Colonic mucosa (tissue), 4 donors: ENCODE measurements at regions not wholly inside any gene's neighbourhood (a gene's known extent, or its start where the extent isn't known, plus 50 kb on each side); places are given as distances from the start of the nearest gene placed in this dataset.
"Not testable (repeated sequence)": the region's sequence is repeated elsewhere in the genome, so short reads cannot be mapped to it uniquely, and the experiment has no call there.

Experiments used
- DNase-seq: peaks from one replicate; pipeline ENCODE4 v3.0.0-alpha.2; 2020
- H3K27ac ChIP-seq: fragments of 200-600 bp; one replicate; pipeline ENCODE4 v1.8.0; 2021
- H3K27me3 ChIP-seq: fragments of 200-600 bp; one replicate; pipeline ENCODE4 v1.8.0; 2021
- H3K36me3 ChIP-seq: fragments of 200-600 bp; one replicate; pipeline ENCODE4 v1.8.0; 2021
- H3K4me1 ChIP-seq: fragments of 200-600 bp; one replicate; pipeline ENCODE4 v1.8.0; 2021; ENCODE audit warnings: mild to moderate bottlenecking
- H3K4me3 ChIP-seq: fragments of 200-600 bp; one replicate; pipeline ENCODE4 v1.8.0; 2021
- H3K9ac ChIP-seq, 2 donors: one replicate each; pipeline ENCODE4 v1.7.0; 2013; ENCODE audit warnings: control low read depth in 2 of 2, low read depth in 2 of 2, low read length in 2 of 2
- H3K9me3 ChIP-seq: fragments of 200-600 bp; one replicate; pipeline ENCODE4 v1.8.0; 2021
- CTCF ChIP-seq: fragments of 200-600 bp; IDR thresholded peaks from one replicate; pipeline ENCODE4 v1.8.0; 2022; ENCODE audit warnings: antibody characterized with exemption, mild to moderate bottlenecking
- intact Hi-C: fragments of 100-400 bp; cut with DNase I; formaldehyde crosslinking; loops from one replicate; pipeline ENCODE4 v1.14.1; 2022
- donor health status: healthy.
- donor health status: DM: no; HTN: no; CAD: no.
- donor health status: DM: no; HTN: no; CAD: no.

DNA sequence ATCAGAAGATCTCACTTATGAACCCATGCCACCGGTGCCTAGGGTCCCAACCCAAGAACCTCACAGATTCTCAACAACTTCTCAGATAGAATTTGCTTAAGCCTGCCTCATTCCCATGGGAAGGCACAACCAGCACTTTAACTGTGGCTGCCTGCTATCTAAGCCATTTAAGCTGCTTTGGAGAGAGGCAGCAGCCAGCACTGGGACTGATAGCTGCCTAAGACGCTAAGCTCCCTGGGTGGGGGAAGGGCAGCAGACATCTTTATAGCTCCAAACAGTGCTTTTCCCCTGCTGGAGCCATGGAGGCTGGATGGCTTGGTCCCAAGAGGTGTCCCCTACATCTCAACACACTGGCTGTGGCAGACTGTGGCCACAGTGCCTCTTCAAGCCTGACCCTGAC, 1268.6 kb downstream of the FAM133A start:
- Histone ChIP-seq H3K9ac (no peak overlapping the region), H3K4me1 (no peaks in the 10 kb centered on the region), H3K4me3 (no peak overlapping the region), H3K27me3 (no peaks in the 10 kb centered on the region), H3K9me3 (no peaks in the 10 kb centered on the region), H3K27ac (no peak overlapping the region), H3K36me3 (no peaks in the 10 kb centered on the region)
- no peak for TF ChIP-seq CTCF
- intact Hi-C loops: no loop called here
- DNase-seq: no peak

GRCh38 chrX:94946137-94946536, 1272.1 kb downstream of the FAM133A start:
- DNase-seq, H3K36me3 ChIP-seq, H3K27me3 ChIP-seq, H3K27ac ChIP-seq, intact Hi-C loops, H3K4me3 ChIP-seq, H3K9me3 ChIP-seq, H3K4me1 ChIP-seq, H3K9ac ChIP-seq: not testable (repeated sequence)

- Histone ChIP-seq H3K27ac (no peak overlapping the region), H3K9me3 (no peaks in the 10 kb centered on the region), H3K4me3 (no peak overlapping the region), H3K27me3 (no peaks in the 10 kb centered on the region), H3K4me1 (no peaks in the 10 kb centered on the region), H3K36me3 (no peaks in the 10 kb centered on the region), H3K9ac (no peak overlapping the region)
- TF ChIP-seq CTCF: no peak
- intact Hi-C loops: no loop called here
- no peak for DNase-seq
These were observed 1287.7 kb downstream of the FAM133A start for GRCh38 chrX:94961730-94962129.

DNA sequence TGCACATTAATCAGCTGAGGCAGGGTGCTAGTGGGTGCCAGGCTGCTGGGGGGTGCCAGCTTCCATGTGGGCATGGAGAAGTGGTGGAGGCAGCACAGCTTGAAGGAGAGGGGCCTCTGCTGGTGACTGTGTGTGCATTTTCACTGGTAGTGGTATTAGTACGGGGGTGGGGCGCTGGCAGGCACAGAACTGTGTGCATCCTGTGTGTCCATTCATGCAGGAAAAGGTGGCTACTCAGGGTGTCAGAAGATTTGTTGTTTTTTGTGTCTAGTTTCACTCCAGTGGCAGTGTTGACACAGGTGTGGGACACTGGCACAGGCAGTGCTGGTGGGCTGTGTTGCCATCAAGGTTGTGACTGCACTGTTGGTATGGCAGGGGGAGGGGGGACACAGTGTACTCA, 1303.6 kb downstream of the FAM133A start:
- intact Hi-C loops: no loop called here
- H3K27ac ChIP-seq: no peak overlapping the region
- no peaks in the 10 kb centered on the region for H3K4me1 ChIP-seq
- H3K27me3 ChIP-seq: no peaks in the 10 kb centered on the region
- H3K36me3 ChIP-seq: no peaks in the 10 kb centered on the region
- no peak overlapping the region for H3K9ac ChIP-seq
- no peak overlapping the region for H3K4me3 ChIP-seq
- no peak for DNase-seq
- no peaks in the 10 kb centered on the region for H3K9me3 ChIP-seq
- no peak for TF ChIP-seq CTCF

GRCh38 chrX:94977986-94978385, 1304.0 kb downstream of the FAM133A start:
- TF ChIP-seq CTCF: no peak
- intact Hi-C loops: no loop called here
- Histone ChIP-seq H3K27ac (no peak overlapping the region), H3K36me3 (no peaks in the 10 kb centered on the region), H3K9ac (no peak overlapping the region), H3K4me3 (no peak overlapping the region), H3K27me3 (no peaks in the 10 kb centered on the region), H3K4me1 (no peaks in the 10 kb centered on the region), H3K9me3 (no peaks in the 10 kb centered on the region)
- DNase-seq: no peak
